Epithelial cell of proximal tubule (primary cell): ENCODE measurements at regions not wholly inside any gene's neighbourhood (a gene's known extent, or its start where the extent isn't known, plus 50 kb on each side); places are given as distances from the start of the nearest gene placed in this dataset.

Experiments used
- DNase-seq: peaks from one replicate; pipeline ENCODE4 v3.0.0-alpha.2; 2011; ENCODE audit warnings: low read depth
- H3K4me3 ChIP-seq: 2 replicates; pipeline ENCODE4 v1.5.1; 2011; ENCODE audit warnings: low read depth, mild to moderate bottlenecking, low read length
- CTCF ChIP-seq: conservative IDR thresholded peaks from 2 replicates; pipeline ENCODE4 v1.5.1; 2012; ENCODE audit warnings: low read depth, mild to moderate bottlenecking, low read length

DNA sequence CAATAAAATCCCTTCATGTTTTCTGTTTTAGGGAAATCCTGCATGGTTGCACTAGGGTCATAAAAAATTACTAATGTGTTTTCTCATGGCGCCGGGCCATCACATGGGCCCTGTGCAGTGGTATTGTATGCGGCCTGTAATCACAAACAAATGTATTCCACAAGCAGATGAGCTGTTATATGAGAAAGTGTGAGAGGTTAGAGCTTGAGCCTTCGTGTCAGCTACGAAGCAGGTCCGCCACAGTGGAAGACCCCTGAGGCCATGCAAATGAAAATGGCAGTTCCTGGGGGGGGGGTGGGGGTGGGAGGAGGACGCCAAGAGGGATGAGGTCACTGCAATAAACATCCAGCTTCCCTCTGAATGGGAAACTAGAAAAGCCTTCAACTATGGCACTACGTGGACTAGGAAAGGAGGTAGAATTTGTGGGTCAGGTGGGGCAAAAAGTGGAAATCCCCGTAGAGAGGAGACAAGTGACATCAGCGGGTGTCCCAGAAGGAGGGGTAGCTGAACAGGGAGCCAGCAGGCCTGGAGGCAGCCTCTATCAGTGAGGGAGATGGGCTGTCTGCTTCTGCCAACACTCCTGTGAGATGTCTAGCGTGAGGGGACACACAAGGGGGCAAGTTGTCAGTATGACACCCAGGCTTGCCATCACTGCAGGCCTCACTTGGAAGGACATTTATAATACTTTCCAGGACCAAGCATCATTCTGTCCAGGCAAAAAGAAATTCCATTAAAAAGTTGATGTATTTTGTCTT, 130.3 kb upstream of the CTAGE1 start:
- no peak for DNase-seq
- TF ChIP-seq CTCF, result no peak
- no peak overlapping the region for H3K4me3 ChIP-seq

DNA sequence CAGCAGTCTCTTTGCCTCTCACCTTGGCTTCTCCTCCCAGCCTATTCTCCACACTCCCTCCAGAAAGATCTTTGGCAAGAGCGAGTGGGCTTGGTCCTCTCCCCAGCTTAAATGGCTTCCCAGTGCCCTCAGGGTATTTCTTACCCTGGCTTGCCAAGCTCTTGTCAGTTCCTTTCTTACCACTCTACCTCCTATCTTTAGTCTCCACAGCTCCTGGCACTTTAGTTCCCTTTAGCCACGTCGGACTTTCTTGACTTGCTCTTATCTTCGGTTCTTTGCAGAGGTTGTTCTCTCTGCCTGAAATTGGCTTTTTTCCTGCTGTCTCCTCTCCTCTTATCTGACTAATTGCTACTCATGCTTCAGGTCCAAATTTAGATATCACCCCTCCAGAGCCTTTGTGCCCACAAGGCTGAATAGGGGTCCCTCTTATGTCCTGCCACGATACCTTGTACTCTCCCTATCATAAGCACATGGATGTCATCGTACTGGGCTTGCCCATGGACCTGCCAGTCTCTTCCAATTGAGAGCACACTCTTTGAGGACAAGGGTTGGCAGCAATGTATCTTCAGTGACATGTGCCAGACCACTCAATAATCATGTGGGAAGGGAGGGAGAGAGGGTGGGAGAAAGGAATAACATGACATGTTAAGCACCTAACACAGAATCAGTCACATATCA, 131.7 kb upstream of the CTAGE1 start:
- no peak for DNase-seq
- H3K4me3 ChIP-seq, result no peak overlapping the region
- TF ChIP-seq CTCF, result no peak

DNA sequence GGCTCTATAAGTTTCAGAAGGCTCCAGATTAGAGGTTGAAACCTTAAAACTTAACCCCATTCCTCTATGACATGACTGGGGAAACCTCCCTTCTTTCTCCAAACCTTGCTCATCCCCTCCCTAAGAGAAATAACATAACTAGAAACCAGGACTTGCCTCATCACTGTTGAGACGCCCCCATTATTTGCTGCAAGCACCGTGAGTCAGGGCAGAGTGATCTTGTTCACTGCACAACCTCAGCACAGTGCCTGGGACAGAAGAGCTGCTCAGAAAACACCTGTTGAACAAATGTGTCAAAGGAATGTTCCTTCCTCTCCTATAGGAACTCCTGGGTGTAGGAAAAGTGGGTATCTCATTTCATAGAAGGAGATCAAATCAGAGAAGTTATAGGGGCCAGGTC, 132.7 kb upstream of the CTAGE1 start:
- no peak for DNase-seq
- H3K4me3 ChIP-seq, result no peak overlapping the region
- TF ChIP-seq CTCF, result no peak

DNA sequence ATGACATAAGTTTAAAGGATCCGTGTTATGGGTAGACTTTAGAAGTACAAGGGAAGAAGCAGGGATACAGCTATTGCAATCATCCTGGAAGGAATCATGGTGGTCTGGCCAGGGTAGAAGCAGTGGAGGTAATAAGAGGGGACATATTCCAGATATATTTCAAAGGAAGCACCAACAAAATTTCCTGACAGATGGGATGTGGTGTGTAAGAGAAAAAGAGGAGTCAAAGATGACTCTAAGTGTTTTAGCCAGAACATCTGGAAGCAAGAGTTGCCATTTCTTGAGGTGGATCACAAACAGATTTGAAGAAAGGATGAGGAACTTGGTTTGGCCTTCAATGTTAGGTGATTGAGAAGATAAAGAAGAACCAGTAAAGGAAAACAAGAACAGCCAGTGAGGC, 133.1 kb upstream of the CTAGE1 start:
- DNase-seq, result no peak
- no peak for TF ChIP-seq CTCF
- H3K4me3 ChIP-seq, result no peak overlapping the region

DNA sequence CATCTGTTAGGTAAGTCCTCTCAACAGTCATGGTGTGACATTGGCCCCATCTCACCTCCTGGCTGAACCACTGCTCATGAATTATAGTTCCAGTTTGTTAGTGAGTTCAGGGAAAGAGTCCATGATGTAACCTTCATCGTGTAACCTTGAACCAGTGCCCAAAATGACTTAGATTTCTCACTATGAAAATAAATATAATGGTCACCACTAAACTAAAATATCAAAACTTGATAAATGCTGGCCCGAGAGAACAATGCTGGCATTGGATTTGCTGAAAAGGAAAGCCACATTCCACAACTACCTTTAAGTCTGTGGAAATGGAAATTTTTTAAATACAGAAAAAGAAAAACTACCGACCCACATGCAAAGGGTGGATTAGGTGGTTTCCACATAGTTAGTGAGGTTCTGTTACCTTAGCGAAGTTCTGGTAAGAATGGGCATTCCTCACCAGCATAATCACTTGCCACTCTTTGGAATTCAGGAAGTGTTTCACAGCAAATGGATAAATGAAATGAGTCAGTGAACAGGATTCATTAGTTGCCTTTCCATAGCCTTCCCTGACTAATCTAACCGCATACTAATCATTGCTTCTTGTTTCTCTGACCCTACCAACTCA, 133.9 kb upstream of the CTAGE1 start:
- no peak for TF ChIP-seq CTCF
- DNase-seq, result peak; percentile 99
- no peak overlapping the region for H3K4me3 ChIP-seq

- TF ChIP-seq CTCF, result no peak
- no peak overlapping the region for H3K4me3 ChIP-seq
- DNase-seq, result no peak
These were observed 134.5 kb upstream of the CTAGE1 start for GRCh38 chr18:22552254-22552653.
